Endothelial cell of umbilical vein (primary cell): ENCODE measurements at regions not wholly inside any gene's neighbourhood (a gene's known extent, or its start where the extent isn't known, plus 50 kb on each side); places are given as distances from the start of the nearest gene placed in this dataset.

Experiments
- BruUV-seq: library from RNA; stranded (reverse); fragments of 400-500 nt; replicated peaks from 2 replicates; lab custom pipeline; 2021; lab: Mats Ljungman, UMichigan
- CTCF ChIA-PET: fragments of 300-600, 350-600 bp; sonication (Branson Sonifier 250); formaldehyde crosslinking; loops from one replicate; lab custom pipeline; 2021; ENCODE audit warnings: antibody characterized with exemption, inconsistent platforms; lab: Charles Lee
- POLR2A ChIA-PET: fragments of 300-600, 350-600 bp; sonication (Branson Sonifier 250); formaldehyde crosslinking; loops from one replicate; lab custom pipeline; 2021; ENCODE audit warnings: antibody characterized with exemption, inconsistent platforms; lab: Charles Lee
- DNase-seq: peaks from one replicate; pipeline ENCODE4 v3.0.0-alpha.2; 2011; ENCODE audit warnings: low read depth, low spot score
- FAIRE-seq: peaks from 2 replicates; lab custom pipeline; 2011; peaks lifted over from hg19 to GRCh38; lab: Jason Lieb, UNC
- H2AFZ ChIP-seq: 2 replicates; pipeline ENCODE4 v1.6.0; 2012; ENCODE audit warnings: low read depth, low read length, control low read depth, inconsistent platforms
- H3K27ac ChIP-seq: 2 replicates; pipeline ENCODE4 v1.5.1; 2011; ENCODE audit warnings: low read depth, mild to moderate bottlenecking, control low read depth, low read length, moderate library complexity; ENCODE audit not compliant: insufficient read depth
- H3K27me3 ChIP-seq, 2 experiments: 2 replicates each; pipeline versions ENCODE4 v1.6.0 to v1.6.1; 2011; ENCODE audit warnings: low read length in 2 of 2, mixed read lengths in 1 of 2; ENCODE audit not compliant: control insufficient read depth in 2 of 2, insufficient read depth in 2 of 2
- H3K36me3 ChIP-seq, 2 experiments: 2 replicates in 1 of 2; 3 replicates in 1 of 2; pipeline ENCODE4 v1.5.1; 2011; ENCODE audit warnings: low read length in 2 of 2, mild to moderate bottlenecking in 1 of 2, moderate library complexity in 1 of 2; ENCODE audit not compliant: control insufficient read depth in 2 of 2, insufficient read depth in 2 of 2; ENCODE audit errors: extremely low read depth in 1 of 2
- H3K4me1 ChIP-seq: 3 replicates; pipeline ENCODE4 v1.5.1; 2011; ENCODE audit warnings: mild to moderate bottlenecking, low read length; ENCODE audit not compliant: control insufficient read depth, insufficient read depth; ENCODE audit errors: extremely low read depth
- H3K4me2 ChIP-seq: 2 replicates; pipeline ENCODE4 v1.6.1; 2011; ENCODE audit warnings: low read length, control low read depth, mixed read lengths; ENCODE audit not compliant: insufficient read depth
- H3K4me3 ChIP-seq, 3 experiments: fragments of 200-600 bp in 1 of 3; sonication (generic), shearing (Covaris generic) in 1 of 3; replicated peaks in 1 of 3; 2 replicates each; pipeline ENCODE4 v1.5.1; 2011 to 2016; ENCODE audit warnings: control low read depth in 3 of 3, low read length in 3 of 3, mild to moderate bottlenecking in 2 of 3, inconsistent platforms in 1 of 3, low read depth in 1 of 3, moderate library complexity in 1 of 3; ENCODE audit not compliant: insufficient read depth in 1 of 3
- H3K79me2 ChIP-seq: 2 replicates; pipeline ENCODE4 v1.6.0; 2012; ENCODE audit warnings: low read length, inconsistent platforms; ENCODE audit not compliant: control insufficient read depth, insufficient read depth
- H3K9ac ChIP-seq: replicated peaks from 2 replicates; pipeline ENCODE3; 2011; ENCODE audit warnings: low read length, control low read depth; ENCODE audit not compliant: insufficient read depth; ENCODE audit errors: extremely low read depth
- H3K9me1 ChIP-seq: replicated peaks from 3 replicates; pipeline ENCODE4 v1.6.0; 2011; ENCODE audit warnings: mild to moderate bottlenecking, low read length; ENCODE audit not compliant: control insufficient read depth, insufficient read depth; ENCODE audit errors: extremely low read depth
- H3K9me3 ChIP-seq: replicated peaks from 2 replicates; pipeline ENCODE4 v1.5.1; 2012; ENCODE audit warnings: low read length, inconsistent platforms; ENCODE audit not compliant: control insufficient read depth, insufficient read depth
- H4K20me1 ChIP-seq: replicated peaks from 2 replicates; pipeline ENCODE3; 2011; ENCODE audit warnings: mild to moderate bottlenecking, low read length; ENCODE audit not compliant: control insufficient read depth, insufficient read depth; ENCODE audit errors: extremely low read depth
- CTCF ChIP-seq, 2 donors: IDR thresholded peaks; 1 replicate in 1 of 2; 2 replicates in 1 of 2; pipeline ENCODE4 v1.5.1; 2011; ENCODE audit warnings: low read length in 2 of 2, mild to moderate bottlenecking in 2 of 2, moderate library complexity in 2 of 2, control low read depth in 1 of 2, inconsistent platforms in 1 of 2, low read depth in 1 of 2; ENCODE audit not compliant: insufficient read depth in 1 of 2; ENCODE audit errors: extremely low read depth in 1 of 2
- EZH2 ChIP-seq: IDR thresholded peaks from 2 replicates; pipeline ENCODE4 v1.6.1; 2012; ENCODE audit warnings: borderline replicate concordance, low read depth, mild to moderate bottlenecking, moderate library complexity, low read length, inconsistent platforms; ENCODE audit not compliant: severe bottlenecking
- FOS ChIP-seq: IDR thresholded peaks from 2 replicates; pipeline ENCODE4 v1.6.1; 2011; ENCODE audit warnings: mild to moderate bottlenecking, low read length, moderate library complexity, borderline replicate concordance; ENCODE audit not compliant: insufficient read depth
- GATA2 ChIP-seq: IDR thresholded peaks from 2 replicates; pipeline ENCODE4 v1.7.0; 2011; ENCODE audit warnings: low read depth, mild to moderate bottlenecking, moderate library complexity, mixed read lengths, low read length; ENCODE audit not compliant: insufficient read length, insufficient read depth
- JUN ChIP-seq: IDR thresholded peaks from 2 replicates; pipeline ENCODE4 v1.6.1; 2011; ENCODE audit warnings: borderline replicate concordance, low read depth; ENCODE audit not compliant: insufficient read length, insufficient read depth
- MAX ChIP-seq: IDR thresholded peaks from 2 replicates; pipeline ENCODE4 v1.6.1; 2011; ENCODE audit not compliant: insufficient read depth, insufficient read length
- MYC ChIP-seq: IDR thresholded peaks from one replicate; pipeline ENCODE4 v1.6.1; 2011; ENCODE audit warnings: mild to moderate bottlenecking, low read depth, low read length
- POLR2A ChIP-seq: IDR thresholded peaks from 2 replicates; pipeline ENCODE4 v1.6.1; 2012; ENCODE audit warnings: low read depth, mild to moderate bottlenecking, control low read depth, low read length
- POLR2AphosphoS5 ChIP-seq: IDR thresholded peaks from 2 replicates; pipeline ENCODE4 v1.6.1; 2012; ENCODE audit warnings: low read depth, mild to moderate bottlenecking, control low read depth, low read length, moderate library complexity; ENCODE audit not compliant: insufficient read depth
- dilution Hi-C: fragments of 300-500 bp; cut with MboI; formaldehyde crosslinking; loops from one replicate; pipeline ENCODE4 v1.15.0; 2019; ENCODE audit warnings: low sequenced_read_pairs; ENCODE audit not compliant: extremely low pct_ligation_motif_present
- intact Hi-C: fragments of 100-400 bp; cut with micrococcal nuclease; formaldehyde crosslinking; loops from one replicate; pipeline ENCODE4 v1.10.0; 2022

- H3K9ac ChIP-seq: no peak overlapping the region
- no peaks in the 10 kb centered on the region for H3K36me3 ChIP-seq
- BruUV-seq: no TSS peak
- peaks cover 4% of the 10 kb centered on the region for H3K9me3 ChIP-seq
- no peak for DNase-seq
- no peak overlapping the region for H3K4me2 ChIP-seq
- no peak overlapping the region for H3K4me3 ChIP-seq
- POLR2A ChIA-PET: no interaction called here
- no peaks in the 10 kb centered on the region for H3K9me1 ChIP-seq
- H2AFZ ChIP-seq: no peak overlapping the region
- CTCF ChIA-PET: no interaction called here
- H3K27ac ChIP-seq: no peak overlapping the region
- no peaks in the 10 kb centered on the region for H3K27me3 ChIP-seq
- FAIRE-seq: no peak
- no peak for TF ChIP-seq POLR2AphosphoS5
- TF ChIP-seq POLR2A: no peak
- TF ChIP-seq MYC: no peak
- no peak for TF ChIP-seq JUN
- no peak for TF ChIP-seq MAX
- no peak for TF ChIP-seq EZH2
- TF ChIP-seq FOS: no peak
- TF ChIP-seq GATA2: no peak
- no peak for TF ChIP-seq CTCF (IDR thresholded peaks at IDR 0.05; ENCODE audit: extremely low read depth in 1 of 2, insufficient read depth in 1 of 2, low read depth in 1 of 2, low read length in 2 of 2)
- no peaks in the 10 kb centered on the region for H3K4me1 ChIP-seq
- H3K79me2 ChIP-seq: no peaks in the 10 kb centered on the region
- no peaks in the 10 kb centered on the region for H4K20me1 ChIP-seq
- intact Hi-C loops (no loop called here), dilution Hi-C loops (no loop called here)
These were observed 766.8 kb downstream of the BCL11A start for GRCh38 chr2:59786684-59787083.
